ENCODE measurements at regions not wholly inside any gene's neighbourhood (a gene's known extent, or its start where the extent isn't known, plus 50 kb on each side); places are given as distances from the start of the nearest gene placed in this dataset.

DNA sequence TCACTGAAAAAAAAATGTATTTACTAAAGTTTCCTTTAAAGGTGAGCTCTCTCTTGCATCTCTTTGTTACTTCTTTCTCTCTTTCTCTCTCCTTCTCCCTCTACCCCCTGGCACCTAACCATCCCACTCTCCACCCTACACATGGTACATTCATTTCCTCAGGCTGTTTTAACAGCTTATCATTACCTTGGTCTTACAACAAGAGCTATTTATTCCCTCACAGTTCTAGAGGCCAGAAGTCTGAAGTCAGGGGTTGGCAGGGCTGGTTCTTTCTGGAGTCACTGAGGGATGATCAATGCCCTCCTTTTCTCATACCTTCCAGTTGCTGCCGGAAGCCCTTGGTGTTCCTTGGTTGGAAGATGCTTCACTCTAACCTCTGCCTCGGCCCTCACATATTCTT lies 91.1 kb upstream of the DSCAM start:
- TF ChIP-seq, protein P1, sequence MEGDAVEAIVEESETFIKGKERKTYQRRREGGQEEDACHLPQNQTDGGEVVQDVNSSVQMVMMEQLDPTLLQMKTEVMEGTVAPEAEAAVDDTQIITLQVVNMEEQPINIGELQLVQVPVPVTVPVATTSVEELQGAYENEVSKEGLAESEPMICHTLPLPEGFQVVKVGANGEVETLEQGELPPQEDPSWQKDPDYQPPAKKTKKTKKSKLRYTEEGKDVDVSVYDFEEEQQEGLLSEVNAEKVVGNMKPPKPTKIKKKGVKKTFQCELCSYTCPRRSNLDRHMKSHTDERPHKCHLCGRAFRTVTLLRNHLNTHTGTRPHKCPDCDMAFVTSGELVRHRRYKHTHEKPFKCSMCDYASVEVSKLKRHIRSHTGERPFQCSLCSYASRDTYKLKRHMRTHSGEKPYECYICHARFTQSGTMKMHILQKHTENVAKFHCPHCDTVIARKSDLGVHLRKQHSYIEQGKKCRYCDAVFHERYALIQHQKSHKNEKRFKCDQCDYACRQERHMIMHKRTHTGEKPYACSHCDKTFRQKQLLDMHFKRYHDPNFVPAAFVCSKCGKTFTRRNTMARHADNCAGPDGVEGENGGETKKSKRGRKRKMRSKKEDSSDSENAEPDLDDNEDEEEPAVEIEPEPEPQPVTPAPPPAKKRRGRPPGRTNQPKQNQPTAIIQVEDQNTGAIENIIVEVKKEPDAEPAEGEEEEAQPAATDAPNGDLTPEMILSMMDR (conservative IDR thresholded peaks at IDR 0.05; ENCODE audit: low read depth, low read length): no peak
- DNase-seq (ENCODE audit: low read depth): no peak
- no peak overlapping the region for H3K4me3 ChIP-seq (ENCODE audit: low read length)

DNA sequence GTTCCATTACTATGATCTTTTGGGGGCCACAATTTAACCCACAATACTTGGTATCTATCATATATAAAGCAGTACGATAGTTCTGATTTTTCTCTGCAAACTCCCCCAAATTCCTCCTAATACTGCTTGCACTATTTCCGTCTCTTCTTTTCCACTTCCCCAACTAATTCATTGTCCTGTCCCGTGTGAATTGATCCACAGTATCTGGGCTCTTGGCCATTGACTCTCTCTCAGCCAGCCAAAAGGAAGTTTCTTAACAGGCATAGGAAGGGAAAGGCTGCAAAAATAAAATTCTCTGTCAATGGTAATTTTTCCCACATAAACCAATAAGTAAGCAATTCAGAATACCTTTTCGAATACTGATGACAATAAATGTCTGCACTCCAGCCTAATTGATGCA lies 91.7 kb upstream of the DSCAM start:
- TF ChIP-seq, protein P1 (conservative IDR thresholded peaks at IDR 0.05; ENCODE audit: low read depth, low read length): no peak

DNA sequence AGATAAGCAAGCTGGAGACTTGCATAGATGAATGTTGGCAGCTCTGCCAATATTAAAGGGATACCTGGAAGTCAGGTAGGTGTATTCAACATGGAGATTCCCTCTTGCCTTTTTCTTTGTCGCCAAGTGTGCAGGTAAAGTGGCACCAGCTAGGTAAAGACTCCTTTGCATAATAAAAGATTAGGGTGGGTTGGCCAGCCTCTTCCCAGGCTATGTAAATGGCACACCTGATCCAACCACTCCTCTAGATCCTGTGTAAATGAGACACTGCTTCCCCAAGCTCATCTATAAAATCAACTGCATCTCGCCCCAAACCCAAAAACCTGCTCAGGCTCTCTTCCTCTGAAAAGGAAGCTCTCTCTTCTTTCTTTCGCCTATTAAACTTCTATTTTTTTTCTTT lies 100.8 kb upstream of the DSCAM start:
- TF ChIP-seq, protein P1 (conservative IDR thresholded peaks at IDR 0.05; ENCODE audit: low read depth, low read length): no peak

More for the DNA sequence above, 91.7 kb upstream of the DSCAM start:
- no peak overlapping the region for H3K4me3 ChIP-seq (ENCODE audit: low read length)
- DNase-seq (ENCODE audit: low read depth): no peak

DNA sequence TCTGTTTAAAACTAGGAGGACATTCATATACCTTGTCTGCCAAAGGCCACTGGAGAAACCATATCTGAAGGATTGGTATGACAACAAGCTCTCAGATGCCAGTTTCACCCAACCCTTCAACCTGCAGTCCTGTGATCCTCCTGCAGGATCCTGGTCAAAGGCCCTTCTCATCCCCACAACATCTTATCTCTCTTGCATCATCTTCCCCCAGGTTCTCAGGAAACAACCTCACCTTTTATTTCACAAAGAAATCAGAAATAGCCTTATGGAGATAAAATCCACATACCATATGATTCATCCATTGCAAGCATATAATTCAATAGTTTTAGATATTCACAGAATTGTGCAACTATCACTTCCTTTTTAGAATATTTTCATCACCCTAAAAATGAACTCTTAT lies 104.0 kb upstream of the DSCAM start:
- H3K4me3 ChIP-seq (ENCODE audit: low read length): no peak overlapping the region
- no peak for DNase-seq (ENCODE audit: low read depth)
- TF ChIP-seq, protein P1 (conservative IDR thresholded peaks at IDR 0.05; ENCODE audit: low read depth, low read length): no peak

More for the DNA sequence above, 100.8 kb upstream of the DSCAM start:
- DNase-seq (ENCODE audit: low read depth): no peak
- no peak overlapping the region for H3K4me3 ChIP-seq (ENCODE audit: low read length)

DNA sequence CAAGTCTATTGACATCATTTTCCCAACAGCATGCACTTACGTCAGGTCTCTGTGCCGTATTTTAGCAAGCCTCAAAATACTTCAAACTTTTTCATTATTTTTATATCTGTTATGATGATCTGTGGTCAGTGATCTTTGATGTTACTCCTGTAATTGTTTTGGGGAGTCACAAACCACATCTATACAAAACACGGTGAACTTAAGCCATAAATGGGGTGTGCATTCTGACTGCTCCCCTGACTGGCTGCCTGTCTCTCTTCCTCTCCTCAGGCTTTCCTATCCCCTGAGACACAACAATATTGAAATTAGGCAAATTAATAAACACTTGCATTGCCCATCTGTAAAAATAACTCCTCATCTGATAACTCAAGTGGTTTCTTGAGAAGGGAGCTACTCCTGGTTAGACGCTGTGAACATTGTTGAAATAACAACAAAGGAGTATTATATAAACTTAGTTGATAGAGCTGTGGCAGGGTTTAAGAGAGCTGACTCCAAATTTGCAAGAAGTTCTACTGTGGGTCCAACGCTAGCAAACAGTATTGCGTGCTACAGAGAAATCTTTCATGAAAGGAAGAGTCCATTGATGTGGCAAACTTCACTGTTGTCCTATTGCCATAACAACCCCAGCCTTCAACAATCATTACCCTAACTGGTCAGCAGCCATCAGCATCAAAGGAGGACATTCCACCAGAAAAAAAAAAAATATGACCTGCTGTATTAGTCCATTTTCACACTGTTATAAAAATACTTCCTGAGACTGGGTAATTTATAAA lies 105.8 kb upstream of the DSCAM start:
- no peak overlapping the region for H3K4me3 ChIP-seq (ENCODE audit: low read length)
- TF ChIP-seq, protein P1 (conservative IDR thresholded peaks at IDR 0.05; ENCODE audit: low read depth, low read length): no peak
- DNase-seq (ENCODE audit: low read depth): no peak

DNA sequence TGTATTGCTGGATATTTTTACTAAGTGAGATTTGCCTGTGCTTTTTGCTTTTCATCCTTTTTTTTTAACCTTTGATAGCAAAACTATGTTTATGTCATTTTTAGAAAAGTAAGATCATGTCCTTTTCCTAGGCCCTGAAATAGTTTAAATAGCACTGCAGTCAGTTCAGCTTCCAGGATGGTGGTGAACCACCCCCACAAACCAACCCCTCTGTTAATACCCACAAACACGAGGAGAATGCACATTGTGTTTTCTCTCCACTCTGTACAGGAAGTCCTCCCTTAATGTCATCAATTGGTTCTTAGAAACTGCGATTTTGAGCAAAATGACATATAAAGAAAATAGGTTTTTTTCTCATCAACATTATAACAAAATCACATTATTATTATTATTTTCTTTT lies 117.7 kb upstream of the DSCAM start:
- TF ChIP-seq, protein P1 (conservative IDR thresholded peaks at IDR 0.05; ENCODE audit: low read depth, low read length): no peak
- no peak overlapping the region for H3K4me3 ChIP-seq (ENCODE audit: low read length)
- no peak for DNase-seq (ENCODE audit: low read depth)

DNA sequence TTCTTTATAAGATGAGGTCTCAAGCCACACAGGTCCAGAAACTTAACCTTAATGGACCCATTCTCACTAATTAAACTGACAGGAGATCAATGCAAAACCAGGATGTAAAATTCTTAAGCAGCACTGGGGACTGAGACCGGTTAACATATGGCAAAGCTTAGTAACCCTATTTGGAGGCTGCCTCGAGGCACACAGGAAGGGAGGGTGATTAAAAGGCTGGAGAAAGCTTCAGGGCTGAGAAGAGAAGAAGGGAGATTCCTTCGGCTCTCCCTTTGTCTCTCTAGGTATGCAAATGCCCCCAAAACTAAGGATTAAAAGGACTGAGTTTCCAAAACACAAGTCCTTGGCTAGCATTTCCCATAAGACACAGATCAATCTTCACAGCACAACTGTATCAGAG lies 120.8 kb upstream of the DSCAM start:
- TF ChIP-seq, protein P1 (conservative IDR thresholded peaks at IDR 0.05; ENCODE audit: low read depth, low read length): no peak
- no peak overlapping the region for H3K4me3 ChIP-seq (ENCODE audit: low read length)
- DNase-seq (ENCODE audit: low read depth): no peak

Measured in retinal pigment epithelial cell (primary cell).